GM12875 (cell line): ENCODE measurements at regions not wholly inside any gene's neighbourhood (a gene's known extent, or its start where the extent isn't known, plus 50 kb on each side); places are given as distances from the start of the nearest gene placed in this dataset.

ENCODE experiments used
- H3K4me3 ChIP-seq: one replicate; pipeline ENCODE4 v1.5.1; 2011; ENCODE audit warnings: low read depth, low read length, control low read depth
- CTCF ChIP-seq: IDR thresholded peaks from 2 replicates; pipeline ENCODE4 v1.5.1; 2011; ENCODE audit warnings: low read depth, mild to moderate bottlenecking, control low read depth, inconsistent platforms, low read length, moderate library complexity, borderline replicate concordance; ENCODE audit not compliant: insufficient read depth

- TF ChIP-seq CTCF, result no peak
- no peak overlapping the region for H3K4me3 ChIP-seq
Measured at GRCh38 chr2:224283466-224283965, 118.4 kb downstream of the FAM124B start.

- TF ChIP-seq CTCF, result no peak
- no peak overlapping the region for H3K4me3 ChIP-seq
Measured at GRCh38 chr2:224281374-224281773, 120.5 kb downstream of the FAM124B start.

- no peak overlapping the region for H3K4me3 ChIP-seq
- TF ChIP-seq CTCF, result no peak
Measured at GRCh38 chr2:224278531-224278930, 123.4 kb downstream of the FAM124B start.

- no peak for TF ChIP-seq CTCF
Measured at GRCh38 chr2:224276251-224276650, 125.7 kb downstream of the FAM124B start.

GRCh38 chr2:224272237-224272910 is 129.5 kb downstream of the FAM124B start:
- no peak for TF ChIP-seq CTCF
- no peak overlapping the region for H3K4me3 ChIP-seq

More at GRCh38 chr2:224276251-224276650, 125.7 kb downstream of the FAM124B start:
- no peak overlapping the region for H3K4me3 ChIP-seq

GRCh38 chr2:224271617-224272236 is 130.2 kb downstream of the FAM124B start:
- no peak for TF ChIP-seq CTCF
- H3K4me3 ChIP-seq, result no peak overlapping the region

- no peak overlapping the region for H3K4me3 ChIP-seq
- no peak for TF ChIP-seq CTCF
Measured at GRCh38 chr2:224268441-224268840, 133.5 kb downstream of the FAM124B start.
